ES-I3 (cell line): ENCODE measurements at regions not wholly inside any gene's neighbourhood (a gene's known extent, or its start where the extent isn't known, plus 50 kb on each side); places are given as distances from the start of the nearest gene placed in this dataset.

Source experiments
- H3K36me3 ChIP-seq: 2 replicates; pipeline ENCODE4 v1.6.1; 2013; ENCODE audit warnings: mild to moderate bottlenecking, low read length, control low read depth, moderate library complexity; ENCODE audit not compliant: insufficient read depth
- H3K4me1 ChIP-seq: 2 replicates; pipeline ENCODE4 v1.6.1; 2013; ENCODE audit warnings: mild to moderate bottlenecking, control low read depth, low read length; ENCODE audit not compliant: insufficient read depth
- H3K9ac ChIP-seq: 2 replicates; pipeline ENCODE4 v1.6.1; 2013; ENCODE audit warnings: low read depth, mild to moderate bottlenecking, low read length, moderate library complexity
- H3K9me3 ChIP-seq: 2 replicates; pipeline ENCODE4 v1.6.1; 2013; ENCODE audit warnings: mild to moderate bottlenecking, low read length, moderate library complexity; ENCODE audit not compliant: control insufficient read depth, insufficient read depth

- no peaks in the 10 kb centered on the region for H3K36me3 ChIP-seq
- H3K4me1 ChIP-seq: no peaks in the 10 kb centered on the region
- H3K9ac ChIP-seq: no peak overlapping the region
- H3K9me3 ChIP-seq: no peaks in the 10 kb centered on the region
These were observed 1386.4 kb upstream of the SLC39A10 start for GRCh38 chr2:194270648-194271047.

- H3K4me1 ChIP-seq: no peaks in the 10 kb centered on the region
- H3K36me3 ChIP-seq: no peaks in the 10 kb centered on the region
- no peaks in the 10 kb centered on the region for H3K9me3 ChIP-seq
- no peak overlapping the region for H3K9ac ChIP-seq
These were observed 1392.4 kb upstream of the SLC39A10 start for GRCh38 chr2:194264586-194264985.

- H3K4me1 ChIP-seq: no peaks in the 10 kb centered on the region
- no peaks in the 10 kb centered on the region for H3K36me3 ChIP-seq
- no peaks in the 10 kb centered on the region for H3K9me3 ChIP-seq
- no peak overlapping the region for H3K9ac ChIP-seq
These were observed 1396.8 kb upstream of the SLC39A10 start for GRCh38 chr2:194260185-194260584.

- no peaks in the 10 kb centered on the region for H3K9me3 ChIP-seq
- no peaks in the 10 kb centered on the region for H3K36me3 ChIP-seq
- H3K4me1 ChIP-seq: peaks cover 7% of the 10 kb centered on the region; the same call in 1 of the 2 replicates
- H3K9ac ChIP-seq: no peak overlapping the region
These were observed 1399.9 kb upstream of the SLC39A10 start for GRCh38 chr2:194257095-194257494.

- peaks cover 10% of the 10 kb centered on the region; the same call in 1 of the 2 replicates for H3K4me1 ChIP-seq
- H3K36me3 ChIP-seq: no peaks in the 10 kb centered on the region
- no peak overlapping the region for H3K9ac ChIP-seq
- H3K9me3 ChIP-seq: no peaks in the 10 kb centered on the region
These were observed 1403.3 kb upstream of the SLC39A10 start for GRCh38 chr2:194253528-194254259.

GRCh38 chr2:194252127-194252526, 1404.9 kb upstream of the SLC39A10 start:
- H3K4me1 ChIP-seq: peaks cover 10% of the 10 kb centered on the region; the same call in 1 of the 2 replicates
- H3K9me3 ChIP-seq: no peaks in the 10 kb centered on the region
- H3K9ac ChIP-seq: no peak overlapping the region
- no peaks in the 10 kb centered on the region for H3K36me3 ChIP-seq

GRCh38 chr2:194232600-194232999, 1424.4 kb upstream of the SLC39A10 start:
- Histone ChIP-seq H3K9me3 (no peaks in the 10 kb centered on the region), H3K9ac (no peak overlapping the region), H3K4me1 (no peaks in the 10 kb centered on the region; the same call in 1 of the 2 replicates), H3K36me3 (no peaks in the 10 kb centered on the region)

GRCh38 chr2:194223218-194223617, 1433.8 kb upstream of the SLC39A10 start:
- H3K9ac ChIP-seq: no peak overlapping the region
- no peaks in the 10 kb centered on the region for H3K36me3 ChIP-seq
- peaks cover 3% of the 10 kb centered on the region; the same call in 1 of the 2 replicates for H3K4me1 ChIP-seq
- no peaks in the 10 kb centered on the region for H3K9me3 ChIP-seq

GRCh38 chr2:194214192-194214591, 1442.8 kb upstream of the SLC39A10 start:
- Histone ChIP-seq H3K4me1 (no peaks in the 10 kb centered on the region), H3K36me3 (no peaks in the 10 kb centered on the region), H3K9me3 (no peaks in the 10 kb centered on the region), H3K9ac (no peak overlapping the region)

GRCh38 chr2:194205568-194206227, 1451.3 kb upstream of the SLC39A10 start:
- no peaks in the 10 kb centered on the region for H3K4me1 ChIP-seq
- no peaks in the 10 kb centered on the region for H3K36me3 ChIP-seq
- H3K9ac ChIP-seq: no peak overlapping the region
- H3K9me3 ChIP-seq: no peaks in the 10 kb centered on the region

GRCh38 chr2:194203898-194204297, 1453.1 kb upstream of the SLC39A10 start:
- Histone ChIP-seq H3K9ac (no peak overlapping the region), H3K4me1 (no peaks in the 10 kb centered on the region), H3K36me3 (no peaks in the 10 kb centered on the region), H3K9me3 (no peaks in the 10 kb centered on the region)

GRCh38 chr2:194182888-194183287, 1474.1 kb upstream of the SLC39A10 start:
- Histone ChIP-seq H3K4me1 (no peaks in the 10 kb centered on the region), H3K36me3 (no peaks in the 10 kb centered on the region), H3K9me3 (no peaks in the 10 kb centered on the region), H3K9ac (no peak overlapping the region)

GRCh38 chr2:194176134-194176533, 1480.9 kb upstream of the SLC39A10 start:
- Histone ChIP-seq H3K4me1 (no peaks in the 10 kb centered on the region), H3K9ac (no peak overlapping the region), H3K36me3 (no peaks in the 10 kb centered on the region), H3K9me3 (no peaks in the 10 kb centered on the region)

GRCh38 chr2:194166818-194167217, 1490.2 kb upstream of the SLC39A10 start:
- no peaks in the 10 kb centered on the region for H3K4me1 ChIP-seq
- no peaks in the 10 kb centered on the region for H3K36me3 ChIP-seq
- no peak overlapping the region for H3K9ac ChIP-seq
- H3K9me3 ChIP-seq: no peaks in the 10 kb centered on the region

- no peaks in the 10 kb centered on the region for H3K36me3 ChIP-seq
- no peaks in the 10 kb centered on the region for H3K4me1 ChIP-seq
- H3K9me3 ChIP-seq: peaks cover 2% of the 10 kb centered on the region
- H3K9ac ChIP-seq: no peak overlapping the region
These were observed 1501.6 kb upstream of the SLC39A10 start for GRCh38 chr2:194155431-194155830.
